OCI-LY1 (cell line): ENCODE measurements at regions not wholly inside any gene's neighbourhood (a gene's known extent, or its start where the extent isn't known, plus 50 kb on each side); places are given as distances from the start of the nearest gene placed in this dataset.

Experiments used
- H2AFZ ChIP-seq: fragments of 200-600 bp; sonication (generic), shearing (Covaris generic); 2 replicates; pipeline ENCODE4 v1.6.0; 2014; ENCODE audit warnings: antibody characterized with exemption, mild to moderate bottlenecking, low read length
- H3F3A ChIP-seq: fragments of 200-600 bp; sonication (generic), shearing (Covaris generic); 2 replicates; pipeline ENCODE4 v1.6.0; 2014; ENCODE audit warnings: mild to moderate bottlenecking, antibody characterized with exemption, low read length, moderate library complexity; ENCODE audit not compliant: insufficient read depth
- H3K27ac ChIP-seq: fragments of 200-600 bp; sonication (generic); 2 replicates; pipeline ENCODE4 v1.5.1; 2014; ENCODE audit warnings: low read length, mixed run types, mild to moderate bottlenecking, low read depth; ENCODE audit not compliant: poor library complexity, severe bottlenecking
- H3K27me3 ChIP-seq: fragments of 200-600 bp; sonication (generic); 2 replicates; pipeline ENCODE4 v1.6.0; 2014; ENCODE audit warnings: antibody characterized with exemption, mild to moderate bottlenecking, low read length, moderate library complexity; ENCODE audit not compliant: insufficient read depth
- H3K36me3 ChIP-seq: fragments of 200-600 bp; sonication (generic); 2 replicates; pipeline ENCODE4 v1.6.1; 2014; ENCODE audit warnings: mild to moderate bottlenecking, antibody characterized with exemption, low read length, moderate library complexity, mixed read lengths; ENCODE audit not compliant: insufficient read depth
- H3K4me1 ChIP-seq: fragments of 200-600 bp; sonication (generic); 2 replicates; pipeline ENCODE4 v1.5.1; 2014; ENCODE audit warnings: mild to moderate bottlenecking, low read length, moderate library complexity; ENCODE audit not compliant: insufficient read depth, severe bottlenecking
- H3K4me2 ChIP-seq: fragments of 200-600 bp; sonication (generic), shearing (Covaris generic); 2 replicates; pipeline ENCODE4 v1.6.1; 2014; ENCODE audit warnings: low read length
- H3K4me3 ChIP-seq: fragments of 200-600 bp; sonication (generic); 2 replicates; pipeline ENCODE4 v1.5.1; 2014; ENCODE audit warnings: low read length, low read depth, mild to moderate bottlenecking, mixed read lengths; ENCODE audit not compliant: poor library complexity, severe bottlenecking
- H3K79me2 ChIP-seq: fragments of 200-600 bp; shearing (Covaris generic); 2 replicates; pipeline ENCODE4 v1.6.1; 2016; ENCODE audit warnings: mixed run types, low read length, mixed read lengths; ENCODE audit not compliant: insufficient read depth
- H3K9ac ChIP-seq: fragments of 200-600 bp; sonication (generic), shearing (Covaris generic); 2 replicates; pipeline ENCODE4 v1.6.1; 2014; ENCODE audit warnings: mild to moderate bottlenecking, low read length, mixed read lengths
- H3K9me2 ChIP-seq: fragments of 200-600 bp; sonication (generic), shearing (Covaris generic); 2 replicates; pipeline ENCODE4 v1.6.1; 2014; ENCODE audit warnings: low read depth, mild to moderate bottlenecking, low read length, mixed read lengths
- H3K9me3 ChIP-seq: fragments of 200-600 bp; shearing (Covaris generic); 2 replicates; pipeline ENCODE4 v1.6.1; 2014; ENCODE audit warnings: low read length, mixed read lengths
- H4K20me1 ChIP-seq: fragments of 200-600 bp; sonication (generic), shearing (Covaris generic); 2 replicates; pipeline ENCODE4 v1.6.0; 2016; ENCODE audit warnings: mild to moderate bottlenecking, low read length; ENCODE audit not compliant: insufficient read depth
- EZH2 ChIP-seq: fragments of 200-600 bp; sonication (generic), shearing (Covaris generic); IDR thresholded peaks from 2 replicates; pipeline ENCODE4 v1.8.0; 2017; ENCODE audit warnings: borderline replicate concordance, mixed run types, mild to moderate bottlenecking, antibody characterized with exemption, low read length, moderate library complexity, mixed read lengths
- TF ChIP-seq, protein P1 (sequence below): fragments of 200-600 bp; sonication (generic), shearing (Covaris generic); IDR thresholded peaks from 2 replicates; pipeline ENCODE4 v1.5.1; 2017; ENCODE audit warnings: mild to moderate bottlenecking, antibody characterized with exemption, low read length, moderate library complexity, mixed read lengths

GRCh38 chr1:14495381-14495780 lies 103.1 kb upstream of the KAZN start:
- H3K9me3 ChIP-seq = no peaks in the 10 kb centered on the region
- TF ChIP-seq EZH2 = no peak
- TF ChIP-seq, protein P1, sequence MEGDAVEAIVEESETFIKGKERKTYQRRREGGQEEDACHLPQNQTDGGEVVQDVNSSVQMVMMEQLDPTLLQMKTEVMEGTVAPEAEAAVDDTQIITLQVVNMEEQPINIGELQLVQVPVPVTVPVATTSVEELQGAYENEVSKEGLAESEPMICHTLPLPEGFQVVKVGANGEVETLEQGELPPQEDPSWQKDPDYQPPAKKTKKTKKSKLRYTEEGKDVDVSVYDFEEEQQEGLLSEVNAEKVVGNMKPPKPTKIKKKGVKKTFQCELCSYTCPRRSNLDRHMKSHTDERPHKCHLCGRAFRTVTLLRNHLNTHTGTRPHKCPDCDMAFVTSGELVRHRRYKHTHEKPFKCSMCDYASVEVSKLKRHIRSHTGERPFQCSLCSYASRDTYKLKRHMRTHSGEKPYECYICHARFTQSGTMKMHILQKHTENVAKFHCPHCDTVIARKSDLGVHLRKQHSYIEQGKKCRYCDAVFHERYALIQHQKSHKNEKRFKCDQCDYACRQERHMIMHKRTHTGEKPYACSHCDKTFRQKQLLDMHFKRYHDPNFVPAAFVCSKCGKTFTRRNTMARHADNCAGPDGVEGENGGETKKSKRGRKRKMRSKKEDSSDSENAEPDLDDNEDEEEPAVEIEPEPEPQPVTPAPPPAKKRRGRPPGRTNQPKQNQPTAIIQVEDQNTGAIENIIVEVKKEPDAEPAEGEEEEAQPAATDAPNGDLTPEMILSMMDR = no peak
- H3K79me2 ChIP-seq = no peaks in the 10 kb centered on the region
- H3K27me3 ChIP-seq = no peaks in the 10 kb centered on the region
- H2AFZ ChIP-seq = no peak overlapping the region
- H3K4me1 ChIP-seq = no peaks in the 10 kb centered on the region
- H4K20me1 ChIP-seq = no peaks in the 10 kb centered on the region
- no peak overlapping the region for H3K4me2 ChIP-seq
- no peaks in the 10 kb centered on the region for H3K9me2 ChIP-seq
- H3K27ac ChIP-seq = no peak overlapping the region
- no peaks in the 10 kb centered on the region for H3K36me3 ChIP-seq
- no peak overlapping the region for H3K4me3 ChIP-seq
- no peaks in the 10 kb centered on the region for H3F3A ChIP-seq
- no peak overlapping the region for H3K9ac ChIP-seq

GRCh38 chr1:14495996-14496395 lies 102.5 kb upstream of the KAZN start:
- Histone ChIP-seq H4K20me1 (no peaks in the 10 kb centered on the region), H3K4me1 (no peaks in the 10 kb centered on the region), H3K9me3 (no peaks in the 10 kb centered on the region), H2AFZ (no peak overlapping the region), H3K4me2 (no peak overlapping the region), H3K27ac (no peak overlapping the region), H3K9ac (no peak overlapping the region), H3K27me3 (no peaks in the 10 kb centered on the region), H3K9me2 (no peaks in the 10 kb centered on the region), H3K4me3 (no peak overlapping the region), H3K36me3 (no peaks in the 10 kb centered on the region), H3F3A (no peaks in the 10 kb centered on the region), H3K79me2 (no peaks in the 10 kb centered on the region)
- TF ChIP-seq, protein P1 = no peak
- TF ChIP-seq EZH2 = no peak

DNA sequence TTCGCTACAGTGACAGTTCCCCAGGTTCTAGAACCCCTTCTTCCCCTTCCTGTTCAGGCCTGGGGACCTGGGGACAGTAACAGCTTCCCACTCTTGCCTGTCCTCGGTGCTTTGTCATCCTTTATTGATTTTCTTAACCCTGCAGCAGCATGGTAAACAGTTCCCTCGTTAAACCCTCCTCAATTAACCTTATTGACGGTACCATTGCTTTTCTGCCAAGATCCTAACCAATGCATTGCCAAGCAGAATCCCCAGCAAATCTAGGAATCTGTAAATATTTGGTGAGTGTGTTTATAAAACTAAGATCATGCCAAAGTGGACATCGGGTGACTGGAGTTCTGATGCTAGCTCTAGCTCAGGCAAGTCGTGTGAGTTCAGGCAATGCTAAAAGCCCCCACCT lies 99.6 kb upstream of the KAZN start:
- Histone ChIP-seq H3K9me2 (no peaks in the 10 kb centered on the region), H3F3A (no peaks in the 10 kb centered on the region), H3K79me2 (no peaks in the 10 kb centered on the region), H3K36me3 (no peaks in the 10 kb centered on the region), H3K4me1 (no peaks in the 10 kb centered on the region), H3K4me3 (no peak overlapping the region), H3K9me3 (no peaks in the 10 kb centered on the region), H3K4me2 (no peak overlapping the region), H4K20me1 (no peaks in the 10 kb centered on the region), H2AFZ (no peak overlapping the region), H3K27ac (no peak overlapping the region), H3K27me3 (no peaks in the 10 kb centered on the region), H3K9ac (no peak overlapping the region)
- TF ChIP-seq, protein P1 = no peak
- TF ChIP-seq EZH2 = no peak
